Endothelial cell of umbilical vein (primary cell): ENCODE measurements at regions not wholly inside any gene's neighbourhood (a gene's known extent, or its start where the extent isn't known, plus 50 kb on each side); places are given as distances from the start of the nearest gene placed in this dataset.

ENCODE experiments used
- BruUV-seq: library from RNA; stranded (reverse); fragments of 400-500 nt; replicated peaks from 2 replicates; lab custom pipeline; 2021; lab: Mats Ljungman, UMichigan
- CTCF ChIA-PET: fragments of 300-600, 350-600 bp; sonication (Branson Sonifier 250); formaldehyde crosslinking; loops from one replicate; lab custom pipeline; 2021; ENCODE audit warnings: antibody characterized with exemption, inconsistent platforms; lab: Charles Lee
- POLR2A ChIA-PET: fragments of 300-600, 350-600 bp; sonication (Branson Sonifier 250); formaldehyde crosslinking; loops from one replicate; lab custom pipeline; 2021; ENCODE audit warnings: antibody characterized with exemption, inconsistent platforms; lab: Charles Lee
- DNase-seq: peaks from one replicate; pipeline ENCODE4 v3.0.0-alpha.2; 2011; ENCODE audit warnings: low read depth, low spot score
- FAIRE-seq: peaks from 2 replicates; lab custom pipeline; 2011; peaks lifted over from hg19 to GRCh38; lab: Jason Lieb, UNC
- H2AFZ ChIP-seq: 2 replicates; pipeline ENCODE4 v1.6.0; 2012; ENCODE audit warnings: low read depth, low read length, control low read depth, inconsistent platforms
- H3K27ac ChIP-seq: 2 replicates; pipeline ENCODE4 v1.5.1; 2011; ENCODE audit warnings: low read depth, mild to moderate bottlenecking, control low read depth, low read length, moderate library complexity; ENCODE audit not compliant: insufficient read depth
- H3K27me3 ChIP-seq, 2 experiments: 2 replicates each; pipeline versions ENCODE4 v1.6.0 to v1.6.1; 2011; ENCODE audit warnings: low read length in 2 of 2, mixed read lengths in 1 of 2; ENCODE audit not compliant: control insufficient read depth in 2 of 2, insufficient read depth in 2 of 2
- H3K36me3 ChIP-seq, 2 experiments: 2 replicates in 1 of 2; 3 replicates in 1 of 2; pipeline ENCODE4 v1.5.1; 2011; ENCODE audit warnings: low read length in 2 of 2, mild to moderate bottlenecking in 1 of 2, moderate library complexity in 1 of 2; ENCODE audit not compliant: control insufficient read depth in 2 of 2, insufficient read depth in 2 of 2; ENCODE audit errors: extremely low read depth in 1 of 2
- H3K4me1 ChIP-seq: 3 replicates; pipeline ENCODE4 v1.5.1; 2011; ENCODE audit warnings: mild to moderate bottlenecking, low read length; ENCODE audit not compliant: control insufficient read depth, insufficient read depth; ENCODE audit errors: extremely low read depth
- H3K4me2 ChIP-seq: 2 replicates; pipeline ENCODE4 v1.6.1; 2011; ENCODE audit warnings: low read length, control low read depth, mixed read lengths; ENCODE audit not compliant: insufficient read depth
- H3K4me3 ChIP-seq, 3 experiments: fragments of 200-600 bp in 1 of 3; sonication (generic), shearing (Covaris generic) in 1 of 3; replicated peaks in 1 of 3; 2 replicates each; pipeline ENCODE4 v1.5.1; 2011 to 2016; ENCODE audit warnings: control low read depth in 3 of 3, low read length in 3 of 3, mild to moderate bottlenecking in 2 of 3, inconsistent platforms in 1 of 3, low read depth in 1 of 3, moderate library complexity in 1 of 3; ENCODE audit not compliant: insufficient read depth in 1 of 3
- H3K79me2 ChIP-seq: 2 replicates; pipeline ENCODE4 v1.6.0; 2012; ENCODE audit warnings: low read length, inconsistent platforms; ENCODE audit not compliant: control insufficient read depth, insufficient read depth
- H3K9ac ChIP-seq: replicated peaks from 2 replicates; pipeline ENCODE3; 2011; ENCODE audit warnings: low read length, control low read depth; ENCODE audit not compliant: insufficient read depth; ENCODE audit errors: extremely low read depth
- H3K9me1 ChIP-seq: replicated peaks from 3 replicates; pipeline ENCODE4 v1.6.0; 2011; ENCODE audit warnings: mild to moderate bottlenecking, low read length; ENCODE audit not compliant: control insufficient read depth, insufficient read depth; ENCODE audit errors: extremely low read depth
- H3K9me3 ChIP-seq: replicated peaks from 2 replicates; pipeline ENCODE4 v1.5.1; 2012; ENCODE audit warnings: low read length, inconsistent platforms; ENCODE audit not compliant: control insufficient read depth, insufficient read depth
- H4K20me1 ChIP-seq: replicated peaks from 2 replicates; pipeline ENCODE3; 2011; ENCODE audit warnings: mild to moderate bottlenecking, low read length; ENCODE audit not compliant: control insufficient read depth, insufficient read depth; ENCODE audit errors: extremely low read depth
- CTCF ChIP-seq, 2 donors: IDR thresholded peaks; 1 replicate in 1 of 2; 2 replicates in 1 of 2; pipeline ENCODE4 v1.5.1; 2011; ENCODE audit warnings: low read length in 2 of 2, mild to moderate bottlenecking in 2 of 2, moderate library complexity in 2 of 2, control low read depth in 1 of 2, inconsistent platforms in 1 of 2, low read depth in 1 of 2; ENCODE audit not compliant: insufficient read depth in 1 of 2; ENCODE audit errors: extremely low read depth in 1 of 2
- EZH2 ChIP-seq: IDR thresholded peaks from 2 replicates; pipeline ENCODE4 v1.6.1; 2012; ENCODE audit warnings: borderline replicate concordance, low read depth, mild to moderate bottlenecking, moderate library complexity, low read length, inconsistent platforms; ENCODE audit not compliant: severe bottlenecking
- FOS ChIP-seq: IDR thresholded peaks from 2 replicates; pipeline ENCODE4 v1.6.1; 2011; ENCODE audit warnings: mild to moderate bottlenecking, low read length, moderate library complexity, borderline replicate concordance; ENCODE audit not compliant: insufficient read depth
- GATA2 ChIP-seq: IDR thresholded peaks from 2 replicates; pipeline ENCODE4 v1.7.0; 2011; ENCODE audit warnings: low read depth, mild to moderate bottlenecking, moderate library complexity, mixed read lengths, low read length; ENCODE audit not compliant: insufficient read length, insufficient read depth
- JUN ChIP-seq: IDR thresholded peaks from 2 replicates; pipeline ENCODE4 v1.6.1; 2011; ENCODE audit warnings: borderline replicate concordance, low read depth; ENCODE audit not compliant: insufficient read length, insufficient read depth
- MAX ChIP-seq: IDR thresholded peaks from 2 replicates; pipeline ENCODE4 v1.6.1; 2011; ENCODE audit not compliant: insufficient read depth, insufficient read length
- MYC ChIP-seq: IDR thresholded peaks from one replicate; pipeline ENCODE4 v1.6.1; 2011; ENCODE audit warnings: mild to moderate bottlenecking, low read depth, low read length
- POLR2A ChIP-seq: IDR thresholded peaks from 2 replicates; pipeline ENCODE4 v1.6.1; 2012; ENCODE audit warnings: low read depth, mild to moderate bottlenecking, control low read depth, low read length
- POLR2AphosphoS5 ChIP-seq: IDR thresholded peaks from 2 replicates; pipeline ENCODE4 v1.6.1; 2012; ENCODE audit warnings: low read depth, mild to moderate bottlenecking, control low read depth, low read length, moderate library complexity; ENCODE audit not compliant: insufficient read depth
- dilution Hi-C: fragments of 300-500 bp; cut with MboI; formaldehyde crosslinking; loops from one replicate; pipeline ENCODE4 v1.15.0; 2019; ENCODE audit warnings: low sequenced_read_pairs; ENCODE audit not compliant: extremely low pct_ligation_motif_present
- intact Hi-C: fragments of 100-400 bp; cut with micrococcal nuclease; formaldehyde crosslinking; loops from one replicate; pipeline ENCODE4 v1.10.0; 2022

- dilution Hi-C loops = no loop called here
- no peak for FAIRE-seq
- Histone ChIP-seq H3K79me2 (no peaks in the 10 kb centered on the region), H3K9ac (no peak overlapping the region), H2AFZ (no peak overlapping the region), H4K20me1 (no peaks in the 10 kb centered on the region), H3K27me3 (no peaks in the 10 kb centered on the region), H3K27ac (no peak overlapping the region), H3K4me3 (no peak overlapping the region), H3K4me2 (no peak overlapping the region), H3K36me3 (no peaks in the 10 kb centered on the region), H3K9me1 (no peaks in the 10 kb centered on the region), H3K9me3 (no peaks in the 10 kb centered on the region), H3K4me1 (no peaks in the 10 kb centered on the region)
- ChIA-PET POLR2A (no interaction called here), CTCF (no interaction called here)
- TF ChIP-seq GATA2 (no peak), MYC (no peak), JUN (no peak), FOS (no peak), EZH2 (no peak), POLR2A (no peak), CTCF (IDR thresholded peaks at IDR 0.05; ENCODE audit: extremely low read depth in 1 of 2, insufficient read depth in 1 of 2, low read depth in 1 of 2, low read length in 2 of 2) (no peak), POLR2AphosphoS5 (no peak), MAX (no peak)
- intact Hi-C loops = no loop called here
- no peak for DNase-seq
- no TSS peak for BruUV-seq
Observed at GRCh38 chr6:141977782-141978181, 154.9 kb upstream of the GJE1 start.
